ENCODE measurements at regions not wholly inside any gene's neighbourhood (a gene's known extent, or its start where the extent isn't known, plus 50 kb on each side); places are given as distances from the start of the nearest gene placed in this dataset.

DNA sequence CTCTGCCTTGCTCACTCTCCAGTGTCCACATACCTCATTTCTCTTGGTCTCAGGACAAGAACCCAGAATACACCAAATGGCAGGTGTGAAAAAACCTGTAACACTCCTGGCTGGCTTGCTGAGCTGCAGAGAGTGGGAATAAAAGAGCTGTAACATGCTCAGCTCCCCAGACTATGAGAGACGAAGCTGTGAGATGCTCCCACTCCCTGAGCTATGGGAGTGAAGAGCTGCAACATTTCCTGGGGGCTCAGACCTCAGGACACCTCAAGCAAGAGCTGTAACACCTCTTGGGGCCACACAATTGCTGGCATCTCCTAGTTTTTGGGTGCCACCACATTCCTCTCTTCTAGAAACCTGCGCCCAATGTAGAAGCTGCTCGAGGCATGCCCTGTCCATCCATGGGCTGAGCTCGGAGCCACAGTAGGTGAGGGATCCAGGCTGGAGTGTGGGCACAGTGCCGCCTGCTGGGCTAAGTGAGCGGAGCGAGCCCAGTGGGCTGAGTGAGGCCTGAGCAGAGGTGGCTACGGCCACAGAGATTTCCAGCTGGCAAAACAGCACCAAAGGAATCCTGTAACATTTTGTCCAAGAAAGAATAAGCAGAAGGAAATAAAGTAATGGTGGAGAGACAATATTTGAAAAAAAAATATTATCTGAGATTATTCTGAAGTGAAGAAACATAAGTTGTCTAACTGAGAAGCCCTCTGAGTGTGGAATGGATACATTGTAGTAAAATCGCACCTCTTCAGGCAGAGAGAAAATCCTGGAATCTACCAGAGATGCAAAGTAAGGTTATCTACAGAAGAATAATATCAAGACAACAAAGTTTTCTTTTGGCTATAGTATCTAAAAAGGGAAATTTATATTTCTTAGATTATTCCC lies 186.2 kb upstream of the PCDH9 start:
- TF ChIP-seq POLR2A (IDR thresholded peaks at IDR 0.05), result no peak
- TF ChIP-seq, protein P1, sequence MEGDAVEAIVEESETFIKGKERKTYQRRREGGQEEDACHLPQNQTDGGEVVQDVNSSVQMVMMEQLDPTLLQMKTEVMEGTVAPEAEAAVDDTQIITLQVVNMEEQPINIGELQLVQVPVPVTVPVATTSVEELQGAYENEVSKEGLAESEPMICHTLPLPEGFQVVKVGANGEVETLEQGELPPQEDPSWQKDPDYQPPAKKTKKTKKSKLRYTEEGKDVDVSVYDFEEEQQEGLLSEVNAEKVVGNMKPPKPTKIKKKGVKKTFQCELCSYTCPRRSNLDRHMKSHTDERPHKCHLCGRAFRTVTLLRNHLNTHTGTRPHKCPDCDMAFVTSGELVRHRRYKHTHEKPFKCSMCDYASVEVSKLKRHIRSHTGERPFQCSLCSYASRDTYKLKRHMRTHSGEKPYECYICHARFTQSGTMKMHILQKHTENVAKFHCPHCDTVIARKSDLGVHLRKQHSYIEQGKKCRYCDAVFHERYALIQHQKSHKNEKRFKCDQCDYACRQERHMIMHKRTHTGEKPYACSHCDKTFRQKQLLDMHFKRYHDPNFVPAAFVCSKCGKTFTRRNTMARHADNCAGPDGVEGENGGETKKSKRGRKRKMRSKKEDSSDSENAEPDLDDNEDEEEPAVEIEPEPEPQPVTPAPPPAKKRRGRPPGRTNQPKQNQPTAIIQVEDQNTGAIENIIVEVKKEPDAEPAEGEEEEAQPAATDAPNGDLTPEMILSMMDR (IDR thresholded peaks at IDR 0.05), result no peak
- H3K4me3 ChIP-seq (ENCODE audit: low read depth, poor library complexity, severe bottlenecking), result no peak overlapping the region
- DNase-seq (ENCODE audit: low spot score in 2 of 2), result no peak
- 74% methylated on average over 9 of the region's 9 CpGs for WGBS, 2 donors
- intact Hi-C loops (cut with DNase I; ENCODE audit: low total_unique reads), result no loop called here

DNA sequence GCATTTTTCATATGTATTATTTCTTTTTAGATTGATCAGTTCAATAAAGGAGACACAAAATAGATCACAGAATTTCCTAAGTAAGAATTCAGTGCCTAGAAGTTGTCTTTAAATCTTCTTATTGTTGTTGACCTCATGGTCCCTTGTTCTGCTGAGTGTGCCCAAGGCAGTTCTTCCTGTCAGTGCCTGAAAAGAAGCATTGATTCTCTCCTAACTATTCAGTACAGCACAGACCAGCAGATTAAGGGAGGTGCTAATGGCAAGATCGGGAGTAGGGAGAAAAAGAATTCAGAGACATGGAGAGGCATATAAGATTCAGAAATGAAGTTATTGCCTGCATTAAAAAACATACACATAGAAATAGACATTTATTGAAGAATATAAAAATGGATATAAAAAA lies 180.5 kb upstream of the PCDH9 start:
- 28 to 30% methylated on average over 1 of the region's 1 CpG for WGBS, 2 donors
- no peak overlapping the region for H3K4me3 ChIP-seq (ENCODE audit: low read depth, poor library complexity, severe bottlenecking)
- intact Hi-C loops (cut with DNase I; ENCODE audit: low total_unique reads), result no loop called here
- TF ChIP-seq, protein P1 (IDR thresholded peaks at IDR 0.05), result no peak
- TF ChIP-seq POLR2A (IDR thresholded peaks at IDR 0.05), result no peak
- DNase-seq (ENCODE audit: low spot score in 2 of 2), result no peak

DNA sequence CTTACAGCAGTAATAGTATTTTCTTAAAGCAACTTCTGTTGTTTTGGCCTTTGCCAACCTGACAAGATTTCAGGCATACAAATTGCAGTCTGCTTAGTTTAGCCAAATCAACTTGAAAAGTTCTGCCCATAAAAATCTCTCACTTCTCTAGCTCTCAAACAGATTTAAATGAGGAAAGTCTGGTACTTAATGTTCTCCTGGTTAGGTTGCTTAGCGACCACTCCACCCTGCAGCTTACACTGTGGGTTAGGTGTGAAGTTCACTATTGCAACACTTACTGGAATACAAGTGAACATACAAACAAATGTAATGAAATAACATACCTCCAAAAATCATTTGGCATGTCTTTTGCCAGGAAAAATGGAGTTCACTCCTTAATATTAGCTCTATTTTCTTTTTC lies 178.7 kb upstream of the PCDH9 start:
- no peak overlapping the region for H3K4me3 ChIP-seq (ENCODE audit: low read depth, poor library complexity, severe bottlenecking)
- intact Hi-C loops (cut with DNase I; ENCODE audit: low total_unique reads), result no loop called here
- no peak for DNase-seq (ENCODE audit: low spot score in 2 of 2)
- WGBS, 2 donors, result 75 to 83% methylated on average over 1 of the region's 1 CpG
- no peak for TF ChIP-seq POLR2A (IDR thresholded peaks at IDR 0.05)
- TF ChIP-seq, protein P1 (IDR thresholded peaks at IDR 0.05), result no peak

DNA sequence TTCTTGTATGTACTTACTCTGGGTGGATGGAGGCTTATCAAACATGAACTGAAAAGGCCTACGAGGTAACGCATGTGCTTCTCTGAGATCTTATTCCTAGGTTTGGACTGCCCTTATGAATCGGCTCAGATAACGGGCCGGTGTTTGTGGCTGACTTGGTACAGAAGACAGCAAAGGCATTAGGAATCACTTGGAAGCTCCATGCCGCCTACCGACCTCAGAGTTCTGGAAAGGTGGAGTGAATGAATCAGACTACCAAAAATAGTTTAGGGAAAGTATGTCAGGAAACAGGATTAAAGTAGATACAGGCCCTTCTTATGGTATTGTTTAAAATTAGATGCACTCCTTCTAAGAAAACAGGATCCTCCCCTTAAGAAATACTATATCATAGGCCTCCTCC lies 172.4 kb upstream of the PCDH9 start:
- TF ChIP-seq, protein P1 (IDR thresholded peaks at IDR 0.05), result no peak
- TF ChIP-seq POLR2A (IDR thresholded peaks at IDR 0.05), result no peak
- 92% methylated on average over 7 of the region's 7 CpGs for WGBS, 2 donors
- no peak for DNase-seq (ENCODE audit: low spot score in 2 of 2)
- no peak overlapping the region for H3K4me3 ChIP-seq (ENCODE audit: low read depth, poor library complexity, severe bottlenecking)
- intact Hi-C loops (cut with DNase I; ENCODE audit: low total_unique reads), result no loop called here

DNA sequence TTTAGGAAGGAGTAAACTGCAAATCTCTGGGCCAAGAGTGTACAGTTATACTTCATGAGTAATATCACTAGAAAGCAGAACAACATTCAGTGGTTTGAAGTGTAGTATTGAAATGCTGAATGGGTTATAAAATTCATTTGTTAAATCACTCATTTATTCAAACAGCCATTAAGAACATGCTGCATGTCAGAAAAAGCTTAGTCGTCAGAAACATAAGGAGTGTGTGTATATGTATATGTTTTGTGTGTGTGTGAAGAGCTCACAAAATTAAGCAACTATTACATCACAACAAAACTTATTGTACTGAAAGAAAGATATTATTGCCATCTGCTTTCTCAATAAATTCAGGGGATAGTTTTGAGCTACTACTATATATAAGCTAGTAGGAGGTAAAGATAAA lies 165.4 kb upstream of the PCDH9 start:
- TF ChIP-seq, protein P1 (IDR thresholded peaks at IDR 0.05), result no peak
- TF ChIP-seq POLR2A (IDR thresholded peaks at IDR 0.05), result no peak
- 86 to 97% methylated on average over 1 of the region's 1 CpG for WGBS, 2 donors
- intact Hi-C loops (cut with DNase I; ENCODE audit: low total_unique reads), result no loop called here
- H3K4me3 ChIP-seq (ENCODE audit: low read depth, poor library complexity, severe bottlenecking), result no peak overlapping the region
- DNase-seq (ENCODE audit: low spot score in 2 of 2), result no peak

DNA sequence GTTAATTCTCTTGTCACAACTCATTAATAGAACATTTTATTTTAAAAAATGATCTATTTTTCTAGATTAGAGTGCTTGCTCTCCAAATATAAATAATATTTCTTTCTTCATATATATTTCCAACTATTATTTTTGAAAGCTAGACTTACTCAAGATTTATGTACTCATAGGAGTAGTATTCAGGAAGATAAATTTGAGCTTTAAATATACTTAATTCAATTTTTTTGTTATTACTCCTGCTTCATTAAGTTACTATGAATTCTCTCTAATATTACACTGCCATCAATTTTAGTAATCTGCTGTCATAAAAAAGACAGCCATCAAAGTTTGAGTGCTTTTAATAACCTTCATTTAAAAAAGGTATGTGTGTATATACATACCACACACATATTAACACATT lies 161.9 kb upstream of the PCDH9 start:
- TF ChIP-seq, protein P1 (IDR thresholded peaks at IDR 0.05), result no peak
- TF ChIP-seq POLR2A (IDR thresholded peaks at IDR 0.05), result no peak
- no peak overlapping the region for H3K4me3 ChIP-seq (ENCODE audit: low read depth, poor library complexity, severe bottlenecking)
- intact Hi-C loops (cut with DNase I; ENCODE audit: low total_unique reads), result no loop called here
- DNase-seq (ENCODE audit: low spot score in 2 of 2), result no peak

Measured in lower leg skin (tissue), 4 donors.